ENCODE measurements at regions not wholly inside any gene's neighbourhood (a gene's known extent, or its start where the extent isn't known, plus 50 kb on each side); places are given as distances from the start of the nearest gene placed in this dataset.

DNA sequence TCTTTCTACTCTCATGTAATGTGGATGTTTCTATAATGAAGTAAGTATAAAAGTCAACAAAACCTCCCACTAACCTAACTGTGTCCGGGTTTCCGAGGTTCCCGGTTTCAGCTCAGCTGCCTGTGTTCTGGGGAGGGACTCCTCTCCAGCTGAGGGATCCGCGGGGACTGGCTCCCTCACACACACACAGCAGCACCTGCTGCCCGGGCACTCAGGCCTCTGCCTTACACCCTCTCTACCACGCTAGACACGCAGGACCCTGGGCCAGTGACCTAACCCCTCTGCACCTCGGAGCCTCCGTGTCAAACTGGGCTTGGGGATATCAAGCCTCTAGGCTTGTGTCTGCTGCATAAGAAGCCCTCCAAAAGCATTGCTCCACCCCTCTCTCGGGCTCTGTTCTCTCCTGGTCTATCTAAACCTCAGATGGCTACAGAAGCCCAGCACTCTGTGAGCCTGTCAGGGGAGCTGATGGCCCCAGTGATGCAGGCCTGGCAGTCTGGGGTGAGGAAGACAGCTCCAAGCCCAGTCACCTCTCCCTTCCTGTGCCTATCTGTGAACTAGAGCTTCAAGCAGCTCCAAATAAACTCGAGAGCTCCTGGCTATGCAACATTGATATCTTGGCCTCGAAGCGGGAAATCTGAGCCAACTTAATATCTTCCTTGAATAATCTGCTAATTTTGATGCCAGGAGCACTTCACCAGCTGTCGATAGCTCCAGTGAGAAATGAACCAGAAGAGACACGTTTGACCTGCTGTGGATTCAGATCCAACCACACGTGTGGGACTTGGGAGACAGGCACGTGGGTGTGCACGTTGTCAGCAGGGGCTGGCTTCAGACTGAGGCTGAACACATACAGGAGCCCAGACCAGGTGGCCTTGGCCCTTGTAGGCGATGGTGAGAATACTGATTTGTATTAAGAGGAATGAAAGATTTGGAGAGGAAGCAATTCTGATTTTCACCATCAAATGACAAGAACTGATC lies 232.7 kb upstream of the B3GAT1 start:
- H3K36me3 ChIP-seq (ENCODE audit: insufficient read depth, low read length): no peaks in the 10 kb centered on the region
- no peak overlapping the region for H3K4me3 ChIP-seq (ENCODE audit: low read length, poor library complexity, severe bottlenecking)
- H3K9me2 ChIP-seq (replicated peaks; ENCODE audit: low read depth, low read length): no peaks in the 10 kb centered on the region
- no peaks in the 10 kb centered on the region; the same call in 1 of the 2 replicates for H3K9me3 ChIP-seq (ENCODE audit: insufficient read depth, low read depth, low read length)
- H3K4me2 ChIP-seq (ENCODE audit: low read depth, low read length, poor library complexity, severe bottlenecking): no peak overlapping the region
- no peaks in the 10 kb centered on the region for H4K20me1 ChIP-seq (ENCODE audit: insufficient read depth, low read length, poor library complexity, severe bottlenecking)
- TF ChIP-seq CTCF (conservative IDR thresholded peaks at IDR 0.05; ENCODE audit: low read length): no peak
- no peak for TF ChIP-seq EZH2phosphoT487 (IDR thresholded peaks at IDR 0.05; ENCODE audit: borderline replicate concordance)
- no peak overlapping the region for H3K9ac ChIP-seq (ENCODE audit: low read depth, low read length, poor library complexity, severe bottlenecking)
- H3K79me2 ChIP-seq (ENCODE audit: insufficient read depth, low read length): no peaks in the 10 kb centered on the region
- no peak overlapping the region for H2AFZ ChIP-seq (ENCODE audit: low read length)
- H3K4me1 ChIP-seq (ENCODE audit: insufficient read depth, low read length, poor library complexity, severe bottlenecking): no peaks in the 10 kb centered on the region
- no peaks in the 10 kb centered on the region for H3K27me3 ChIP-seq (ENCODE audit: insufficient read depth, low read length, poor library complexity, severe bottlenecking)
- H3F3A ChIP-seq (ENCODE audit: low read depth): no peaks in the 10 kb centered on the region

DNA sequence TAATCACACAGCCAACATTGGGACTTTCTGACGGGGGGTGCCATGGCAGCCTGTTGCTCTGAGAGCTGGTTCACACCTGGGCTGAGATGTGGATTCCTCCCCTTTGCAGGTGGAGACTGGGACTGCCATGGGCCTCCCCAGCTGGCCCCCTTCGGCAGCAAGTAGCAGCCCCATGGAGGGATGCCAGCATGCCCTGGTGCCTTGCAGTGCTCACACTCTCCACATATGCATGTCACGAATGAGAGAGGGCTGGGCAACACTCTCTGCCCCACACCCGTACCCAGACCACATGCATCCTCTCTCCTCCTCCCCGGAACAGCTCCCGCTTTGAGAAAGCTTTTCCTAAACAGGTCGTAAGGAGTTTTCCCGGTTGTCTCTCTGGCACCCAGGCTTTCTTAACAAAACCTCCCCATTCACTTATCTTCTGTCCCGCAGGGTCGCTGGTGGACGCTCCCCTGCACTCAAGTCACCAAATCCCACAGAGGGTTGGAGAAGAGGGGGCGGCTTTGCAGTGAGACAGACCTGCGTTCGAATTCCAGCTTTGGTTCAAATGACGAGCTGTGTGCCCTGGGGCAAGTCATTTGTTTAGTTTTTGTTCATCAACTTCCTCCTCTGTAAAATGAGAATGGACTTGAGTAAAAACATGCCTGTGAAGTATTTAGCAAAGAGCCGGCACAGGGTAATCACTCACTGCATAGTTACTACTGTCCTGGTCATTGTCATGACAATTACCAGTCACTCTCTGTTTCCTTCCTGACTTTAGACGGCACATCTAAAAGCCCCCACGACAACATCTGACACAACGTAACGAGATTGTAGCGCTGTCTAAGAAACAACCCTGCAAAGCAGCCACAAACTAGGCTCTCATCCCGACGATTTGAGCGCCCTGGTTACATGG lies 231.3 kb upstream of the B3GAT1 start:
- no peak overlapping the region for H3K9ac ChIP-seq (ENCODE audit: low read depth, low read length, poor library complexity, severe bottlenecking)
- no peak overlapping the region for H2AFZ ChIP-seq (ENCODE audit: low read length)
- no peaks in the 10 kb centered on the region for H3K9me2 ChIP-seq (replicated peaks; ENCODE audit: low read depth, low read length)
- H3K4me2 ChIP-seq (ENCODE audit: low read depth, low read length, poor library complexity, severe bottlenecking): no peak overlapping the region
- H3K79me2 ChIP-seq (ENCODE audit: insufficient read depth, low read length): no peaks in the 10 kb centered on the region
- no peaks in the 10 kb centered on the region for H3K4me1 ChIP-seq (ENCODE audit: insufficient read depth, low read length, poor library complexity, severe bottlenecking)
- no peak overlapping the region for H3K4me3 ChIP-seq (ENCODE audit: low read length, poor library complexity, severe bottlenecking)
- H3K36me3 ChIP-seq (ENCODE audit: insufficient read depth, low read length): no peaks in the 10 kb centered on the region
- H3K27me3 ChIP-seq (ENCODE audit: insufficient read depth, low read length, poor library complexity, severe bottlenecking): no peaks in the 10 kb centered on the region
- no peaks in the 10 kb centered on the region; the same call in 1 of the 2 replicates for H3K9me3 ChIP-seq (ENCODE audit: insufficient read depth, low read depth, low read length)
- TF ChIP-seq CTCF (conservative IDR thresholded peaks at IDR 0.05; ENCODE audit: low read length) (no peak), EZH2phosphoT487 (IDR thresholded peaks at IDR 0.05; ENCODE audit: borderline replicate concordance) (no peak)
- H3F3A ChIP-seq (ENCODE audit: low read depth): no peaks in the 10 kb centered on the region
- no peaks in the 10 kb centered on the region for H4K20me1 ChIP-seq (ENCODE audit: insufficient read depth, low read length, poor library complexity, severe bottlenecking)

DNA sequence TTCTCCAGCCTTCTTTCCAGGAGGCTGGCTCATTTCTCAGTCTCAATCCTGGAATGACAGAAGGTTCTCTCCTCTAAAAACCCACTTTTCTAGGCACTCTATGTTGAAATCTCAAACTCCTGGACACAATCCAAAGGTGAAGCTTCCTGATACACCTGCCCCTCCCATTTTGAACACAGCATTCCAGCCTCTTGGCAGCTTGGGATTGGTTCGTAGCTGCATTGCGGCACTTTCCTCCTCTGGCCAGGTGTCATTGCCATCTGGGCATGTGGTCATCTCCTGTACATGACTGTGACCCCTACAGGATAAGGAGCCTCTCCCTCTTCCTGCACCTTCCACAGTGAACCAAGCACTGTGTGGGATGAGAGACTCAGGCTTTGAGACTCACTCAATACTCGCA lies 230.2 kb upstream of the B3GAT1 start:
- Histone ChIP-seq H3K4me3 (ENCODE audit: low read length, poor library complexity, severe bottlenecking) (no peak overlapping the region), H3K9ac (ENCODE audit: low read depth, low read length, poor library complexity, severe bottlenecking) (no peak overlapping the region), H3K79me2 (ENCODE audit: insufficient read depth, low read length) (no peaks in the 10 kb centered on the region), H3K4me2 (ENCODE audit: low read depth, low read length, poor library complexity, severe bottlenecking) (no peak overlapping the region), H3F3A (ENCODE audit: low read depth) (no peaks in the 10 kb centered on the region), H2AFZ (ENCODE audit: low read length) (no peak overlapping the region), H3K4me1 (ENCODE audit: insufficient read depth, low read length, poor library complexity, severe bottlenecking) (no peaks in the 10 kb centered on the region), H4K20me1 (ENCODE audit: insufficient read depth, low read length, poor library complexity, severe bottlenecking) (no peaks in the 10 kb centered on the region), H3K27me3 (ENCODE audit: insufficient read depth, low read length, poor library complexity, severe bottlenecking) (no peaks in the 10 kb centered on the region), H3K36me3 (ENCODE audit: insufficient read depth, low read length) (no peaks in the 10 kb centered on the region), H3K9me3 (ENCODE audit: insufficient read depth, low read depth, low read length) (no peaks in the 10 kb centered on the region; the same call in 1 of the 2 replicates), H3K9me2 (replicated peaks; ENCODE audit: low read depth, low read length) (no peaks in the 10 kb centered on the region)
- no peak for TF ChIP-seq EZH2phosphoT487 (IDR thresholded peaks at IDR 0.05; ENCODE audit: borderline replicate concordance)

All from Loucy (cell line).